HG03280 (cell line): ENCODE measurements at regions not wholly inside any gene's neighbourhood (a gene's known extent, or its start where the extent isn't known, plus 50 kb on each side); places are given as distances from the start of the nearest gene placed in this dataset.
"Not testable (repeated sequence)": the region's sequence is repeated elsewhere in the genome, so short reads cannot be mapped to it uniquely, and the experiment has no call there.

Experiments used
- ATAC-seq: cut with Tn5 transposase; IDR thresholded peaks from one replicate; pipeline ENCODE4 v1.9.1; 2021; ENCODE audit warnings: mild to moderate bottlenecking, moderate library complexity; ENCODE audit not compliant: unreplicated experiment

DNA sequence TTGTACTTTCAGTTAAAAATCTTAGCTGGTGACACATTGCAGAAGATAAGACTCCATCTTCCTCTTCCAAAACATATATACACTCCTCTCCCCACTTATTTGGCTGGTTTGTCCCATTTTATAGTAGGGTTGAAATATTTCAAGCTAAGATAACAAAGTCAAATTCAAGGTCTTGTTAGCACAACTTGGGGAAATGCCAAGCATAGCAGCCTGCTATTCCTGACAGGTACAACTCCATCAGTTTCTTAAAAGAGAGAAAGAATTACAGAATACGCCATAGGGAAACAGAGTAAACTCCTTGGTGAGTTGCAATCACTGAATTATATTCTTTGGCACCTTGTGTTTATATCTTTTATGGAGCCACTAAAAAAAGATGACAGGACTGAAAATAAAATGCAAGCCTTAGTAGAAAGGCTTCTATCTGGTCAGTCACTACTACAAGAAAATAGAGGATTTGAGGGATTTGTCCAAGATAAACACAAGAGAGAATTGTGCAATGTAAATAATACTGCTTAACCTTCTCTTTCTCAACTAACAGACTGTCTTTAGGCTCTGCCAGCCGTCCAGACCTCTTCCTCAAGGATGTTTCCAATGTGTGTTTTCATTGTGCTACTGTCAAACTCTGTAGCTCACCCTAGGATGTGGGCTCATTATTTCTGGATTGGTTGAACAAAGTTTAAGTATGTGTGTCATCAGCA is 170.3 kb downstream of the VEGFC start:
- no peak for ATAC-seq

DNA sequence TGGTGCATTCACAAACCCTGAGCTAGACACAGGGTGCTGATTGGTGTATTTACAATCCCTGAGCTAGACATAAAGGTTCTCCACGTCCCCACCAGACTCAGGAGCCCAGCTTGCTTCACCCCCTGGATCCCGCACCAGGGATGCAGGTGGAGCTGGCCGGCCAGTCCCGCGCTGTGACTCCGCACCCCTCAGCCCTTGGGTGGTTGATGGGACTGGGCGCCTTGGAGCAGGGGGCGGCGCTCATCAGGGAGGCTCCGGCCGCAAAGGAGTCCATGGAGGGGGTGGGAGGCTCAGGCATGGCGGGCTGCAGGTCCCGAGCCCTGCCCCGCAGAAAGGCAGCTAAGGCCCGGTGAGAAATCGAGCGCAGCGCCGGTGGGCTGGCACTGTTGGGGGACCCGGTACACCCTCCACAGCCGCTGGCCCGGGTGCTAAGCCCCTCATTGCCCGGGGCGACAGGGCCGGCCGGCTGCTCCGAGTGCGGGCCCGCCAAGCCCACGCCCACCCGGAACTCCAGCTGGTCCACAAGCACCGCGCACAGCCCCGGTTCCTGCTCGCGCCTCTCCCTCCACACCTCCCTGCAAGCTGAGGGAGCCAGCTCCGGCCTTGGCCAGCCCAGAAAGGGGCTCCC is 167.6 kb downstream of the VEGFC start:
- not testable (repeated sequence) for ATAC-seq

DNA sequence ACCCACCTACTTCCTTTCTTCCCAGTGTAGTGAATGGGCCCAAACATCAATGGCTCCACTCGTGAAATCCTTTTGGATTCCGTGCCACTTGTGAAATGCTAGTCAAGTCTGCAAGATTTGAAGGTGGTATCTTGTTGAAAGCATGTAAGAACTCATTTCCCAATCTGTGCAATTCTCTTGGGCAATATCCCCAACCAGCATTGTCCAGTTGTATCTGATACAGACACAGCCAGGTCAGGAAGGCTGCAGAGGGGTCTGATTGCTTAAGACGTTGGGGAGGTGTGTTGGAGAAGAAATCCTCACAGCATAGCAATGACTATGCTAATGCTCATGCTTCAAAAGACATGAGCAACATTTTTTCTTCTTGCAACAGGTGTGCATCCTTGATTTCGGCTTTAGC is 164.8 kb downstream of the VEGFC start:
- no peak for ATAC-seq

DNA sequence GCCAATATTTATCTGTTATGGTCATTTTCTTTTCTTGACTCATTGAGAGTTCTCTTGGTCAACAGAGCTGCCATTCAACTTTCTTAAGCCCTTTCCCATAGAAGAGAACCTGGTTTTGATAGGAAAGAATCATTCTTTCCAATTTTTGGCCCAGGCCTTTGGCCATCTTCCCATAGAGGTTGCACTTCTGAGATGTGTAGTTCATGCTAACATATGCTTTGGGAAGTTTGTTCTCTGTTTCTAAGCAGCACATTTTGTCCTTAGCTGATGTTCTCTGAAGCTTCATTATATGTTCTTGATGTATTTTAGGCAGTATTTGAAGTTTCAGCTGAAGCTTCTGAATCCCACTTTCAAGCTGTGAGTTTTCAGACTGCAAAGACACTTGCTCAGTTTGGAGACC is 161.1 kb downstream of the VEGFC start:
- ATAC-seq, result no peak
